ENCODE measurements at regions not wholly inside any gene's neighbourhood (a gene's known extent, or its start where the extent isn't known, plus 50 kb on each side); places are given as distances from the start of the nearest gene placed in this dataset.

- H3K4me2 ChIP-seq (ENCODE audit: control insufficient read depth, extremely low read depth, insufficient read depth, low read depth, low read length), result no peak overlapping the region
- FAIRE-seq, result no peak
- no peaks in the 10 kb centered on the region for H3K4me1 ChIP-seq (ENCODE audit: control insufficient read depth, extremely low read depth, insufficient read depth, low read length)
- no peaks in the 10 kb centered on the region for H3K9me1 ChIP-seq (ENCODE audit: control insufficient read depth, extremely low read depth, insufficient read depth, low read length)
- no peak overlapping the region for H3K27ac ChIP-seq (ENCODE audit: control insufficient read depth, insufficient read depth, low read length)
- peaks cover 23% of the 10 kb centered on the region for H3K27me3 ChIP-seq (ENCODE audit: control insufficient read depth, extremely low read depth, insufficient read depth, low read length)
- dilution Hi-C loops (cut with MboI; ENCODE audit: extremely low pct_ligation_motif_present, low sequenced_read_pairs), result no loop called here
- H3K9me3 ChIP-seq (ENCODE audit: control insufficient read depth, low read depth, low read length), result no peaks in the 10 kb centered on the region
- no peaks in the 10 kb centered on the region for H3K36me3 ChIP-seq (ENCODE audit: control insufficient read depth in 2 of 2, extremely low read depth in 1 of 2, insufficient read depth in 2 of 2, low read length in 2 of 2)
- TF ChIP-seq EZH2 (IDR thresholded peaks at IDR 0.05; ENCODE audit: low read length), result no peak
- no peak for TF ChIP-seq CTCF (optimal IDR thresholded peaks at IDR 0.05 in 1 of 3, IDR thresholded peaks at IDR 0.05 in 1 of 3, conservative IDR thresholded peaks at IDR 0.05 in 1 of 3; ENCODE audit: extremely low read depth in 1 of 3, insufficient read depth in 2 of 3, low read length in 3 of 3)
- DNase-seq (ENCODE audit: low read depth, low spot score), result no peak
- no peaks in the 10 kb centered on the region for H4K20me1 ChIP-seq (ENCODE audit: control insufficient read depth, extremely low read depth, insufficient read depth, low read length)
- no peak overlapping the region for H3K4me3 ChIP-seq (ENCODE audit: control insufficient read depth in 2 of 3, extremely low read depth in 1 of 3, insufficient read depth in 2 of 3, low read depth in 1 of 3, low read length in 3 of 3)
- H3K9ac ChIP-seq (ENCODE audit: control insufficient read depth, extremely low read depth, insufficient read depth, low read length), result no peak overlapping the region
- no peak overlapping the region for H2AFZ ChIP-seq (ENCODE audit: control insufficient read depth, low read length)
- no peaks in the 10 kb centered on the region for H3K79me2 ChIP-seq (ENCODE audit: control insufficient read depth, insufficient read depth, low read length)
Observed at GRCh38 chr12:116654226-116654743, 83.6 kb downstream of the SPRING1 start.

GRCh38 chr12:116651089-116651488 lies 86.8 kb downstream of the SPRING1 start:
- TF ChIP-seq CTCF (optimal IDR thresholded peaks at IDR 0.05 in 1 of 3, IDR thresholded peaks at IDR 0.05 in 1 of 3, conservative IDR thresholded peaks at IDR 0.05 in 1 of 3; ENCODE audit: extremely low read depth in 1 of 3, insufficient read depth in 2 of 3, low read length in 3 of 3) (no peak), EZH2 (IDR thresholded peaks at IDR 0.05; ENCODE audit: low read length) (no peak)
- Histone ChIP-seq H3K9me1 (ENCODE audit: control insufficient read depth, extremely low read depth, insufficient read depth, low read length) (no peaks in the 10 kb centered on the region), H3K4me3 (ENCODE audit: control insufficient read depth in 2 of 3, extremely low read depth in 1 of 3, insufficient read depth in 2 of 3, low read depth in 1 of 3, low read length in 3 of 3) (no peak overlapping the region), H3K27ac (ENCODE audit: control insufficient read depth, insufficient read depth, low read length) (no peak overlapping the region), H3K36me3 (ENCODE audit: control insufficient read depth in 2 of 2, extremely low read depth in 1 of 2, insufficient read depth in 2 of 2, low read length in 2 of 2) (no peaks in the 10 kb centered on the region), H4K20me1 (ENCODE audit: control insufficient read depth, extremely low read depth, insufficient read depth, low read length) (no peaks in the 10 kb centered on the region), H3K79me2 (ENCODE audit: control insufficient read depth, insufficient read depth, low read length) (no peaks in the 10 kb centered on the region), H3K27me3 (ENCODE audit: control insufficient read depth, extremely low read depth, insufficient read depth, low read length) (peaks cover 4% of the 10 kb centered on the region), H3K9ac (ENCODE audit: control insufficient read depth, extremely low read depth, insufficient read depth, low read length) (no peak overlapping the region), H3K9me3 (ENCODE audit: control insufficient read depth, low read depth, low read length) (no peaks in the 10 kb centered on the region), H3K4me2 (ENCODE audit: control insufficient read depth, extremely low read depth, insufficient read depth, low read depth, low read length) (no peak overlapping the region), H3K4me1 (ENCODE audit: control insufficient read depth, extremely low read depth, insufficient read depth, low read length) (no peaks in the 10 kb centered on the region), H2AFZ (ENCODE audit: control insufficient read depth, low read length) (no peak overlapping the region)
- FAIRE-seq (no peak), DNase-seq (ENCODE audit: low read depth, low spot score) (no peak)
- dilution Hi-C loops (cut with MboI; ENCODE audit: extremely low pct_ligation_motif_present, low sequenced_read_pairs), result no loop called here

Measured in keratinocyte (primary cell).